HCT116 (cell line): ENCODE measurements at regions not wholly inside any gene's neighbourhood (a gene's known extent, or its start where the extent isn't known, plus 50 kb on each side); places are given as distances from the start of the nearest gene placed in this dataset.

ENCODE experiments used
- ATAC-seq: fragments of 200-7000 bp; cut with Tn5 transposase; 2 replicates; pipeline ENCODE4 v1.9.1; 2020; ENCODE audit warnings: mild to moderate bottlenecking, moderate library complexity
- BruUV-seq: library from RNA; stranded (reverse); fragments of 400-500 nt; replicated peaks from 2 replicates; lab custom pipeline; 2021; lab: Mats Ljungman, UMichigan
- CTCF ChIA-PET: fragments of 300-600 bp; sonication (Branson Sonifier 250); formaldehyde crosslinking; loops from one replicate; lab custom pipeline; 2021; ENCODE audit warnings: antibody characterized with exemption; lab: Charles Lee
- POLR2A ChIA-PET: fragments of 300-600, 350-600 bp; sonication (Branson Sonifier 250); formaldehyde crosslinking; loops from one replicate; lab custom pipeline; 2021; ENCODE audit warnings: antibody characterized with exemption; lab: Charles Lee
- RAD21 ChIA-PET, 2 experiments: fragments of 300-600 bp; sonication (Branson Sonifier 250); formaldehyde crosslinking; loops; one replicate each; lab custom pipeline; 2023; ENCODE audit warnings: low total read pairs in 2 of 2; ENCODE audit not compliant: uncharacterized antibody in 2 of 2, unreplicated experiment in 2 of 2, low non-redundant PET in 1 of 2; lab: Charles Lee
- DNase-seq: peaks from one replicate; pipeline ENCODE4 v3.0.0-alpha.2; 2010; ENCODE audit warnings: low read depth, low spot score
- H2AFZ ChIP-seq: fragments of 200-600 bp; shearing (Covaris generic), sonication (generic); 2 replicates; pipeline ENCODE4 v1.6.1; 2017; ENCODE audit warnings: low read depth, mixed run types, mixed read lengths, antibody characterized with exemption, low read length; ENCODE audit not compliant: poor library complexity, severe bottlenecking
- H3K27ac ChIP-seq: 2 replicates; pipeline ENCODE4 v1.5.1; 2012; ENCODE audit warnings: low read depth, low read length
- H3K27me3 ChIP-seq: fragments of 200-600 bp; sonication (generic); 2 replicates; pipeline ENCODE4 v1.6.1; 2016; ENCODE audit warnings: mixed run types, low read length, mixed read lengths; ENCODE audit not compliant: insufficient read depth
- H3K36me3 ChIP-seq, 2 experiments: fragments of 200-500 bp in 1 of 2; fragments of 200-600 bp in 1 of 2; sonication (Bioruptor generic) in 1 of 2; sonication (generic) in 1 of 2; 2 replicates each; pipeline versions ENCODE4 v1.5.1 to v1.6.1; 2014 to 2016; ENCODE audit warnings: low read length in 2 of 2, inconsistent platforms in 1 of 2, mixed read lengths in 1 of 2, mixed run types in 1 of 2; ENCODE audit not compliant: insufficient read depth in 2 of 2, control insufficient read depth in 1 of 2
- H3K4me1 ChIP-seq, 2 experiments: fragments of 200-600 bp in 1 of 2; sonication (generic) in 1 of 2; 2 replicates each; pipeline versions ENCODE4 v1.5.1 to v1.6.1; 2012 to 2017; ENCODE audit warnings: low read length in 2 of 2, inconsistent platforms in 1 of 2, mild to moderate bottlenecking in 1 of 2, mixed read lengths in 1 of 2, mixed run types in 1 of 2, moderate library complexity in 1 of 2; ENCODE audit not compliant: insufficient read depth in 2 of 2, control insufficient read depth in 1 of 2
- H3K4me2 ChIP-seq: fragments of 200-600 bp; sonication (generic); 2 replicates; pipeline ENCODE4 v1.6.1; 2017; ENCODE audit warnings: mixed run types, low read length, mixed read lengths
- H3K4me3 ChIP-seq, 2 experiments: fragments of 200-600 bp in 1 of 2; sonication (generic) in 1 of 2; replicated peaks in 1 of 2; 2 replicates each; pipeline ENCODE4 v1.5.1; 2011 to 2016; ENCODE audit warnings: low read length in 2 of 2, control low read depth in 1 of 2, low read depth in 1 of 2, mild to moderate bottlenecking in 1 of 2, mixed read lengths in 1 of 2, mixed run types in 1 of 2
- H3K79me2 ChIP-seq: fragments of 200-600 bp; sonication (generic); 2 replicates; pipeline ENCODE4 v1.6.1; 2017; ENCODE audit warnings: mild to moderate bottlenecking, mixed run types, low read length, moderate library complexity, mixed read lengths; ENCODE audit not compliant: insufficient read depth
- H3K9ac ChIP-seq: fragments of 200-600 bp; sonication (generic); 2 replicates; pipeline ENCODE4 v1.6.1; 2016; ENCODE audit warnings: low read length, mixed read lengths
- H3K9me2 ChIP-seq: fragments of 200-600 bp; sonication (generic), shearing (Covaris generic); 2 replicates; pipeline ENCODE4 v1.6.1; 2017; ENCODE audit warnings: mixed run types, mild to moderate bottlenecking, moderate library complexity; ENCODE audit not compliant: insufficient read depth
- H3K9me3 ChIP-seq, 2 experiments: fragments of 200-500 bp in 1 of 2; fragments of 200-600 bp in 1 of 2; sonication (Bioruptor generic) in 1 of 2; sonication (generic) in 1 of 2; 2 replicates each; pipeline ENCODE4 v1.6.1; 2014 to 2017; ENCODE audit warnings: low read length in 2 of 2, mixed read lengths in 2 of 2, inconsistent platforms in 1 of 2, low read depth in 1 of 2, mild to moderate bottlenecking in 1 of 2, mixed run types in 1 of 2, moderate library complexity in 1 of 2; ENCODE audit not compliant: control insufficient read depth in 1 of 2, insufficient read depth in 1 of 2
- H4K20me1 ChIP-seq: fragments of 200-600 bp; sonication (generic), shearing (Covaris generic); 2 replicates; pipeline ENCODE4 v1.6.1; 2017; ENCODE audit warnings: mixed run types, mild to moderate bottlenecking, moderate library complexity; ENCODE audit not compliant: insufficient read depth
- ATF3 ChIP-seq: IDR thresholded peaks from 2 replicates; pipeline ENCODE4 v1.6.1; 2012
- ELF1 ChIP-seq: IDR thresholded peaks from 2 replicates; pipeline ENCODE4 v1.6.1; 2012; ENCODE audit warnings: low read depth, borderline replicate concordance
- JUND ChIP-seq: IDR thresholded peaks from 2 replicates; pipeline ENCODE4 v1.6.1; 2012
- MAX ChIP-seq: IDR thresholded peaks from 2 replicates; pipeline ENCODE4 v1.6.1; 2012
- RAD21 ChIP-seq: IDR thresholded peaks from 2 replicates; pipeline ENCODE4 v1.6.1; 2012; ENCODE audit warnings: low read depth, mild to moderate bottlenecking
- REST ChIP-seq: IDR thresholded peaks from 2 replicates; pipeline ENCODE4 v1.6.1; 2012; ENCODE audit warnings: low read depth
- SIN3A ChIP-seq: IDR thresholded peaks from 2 replicates; pipeline ENCODE4 v1.6.1; 2012; ENCODE audit warnings: low read depth
- YY1 ChIP-seq: IDR thresholded peaks from 2 replicates; pipeline ENCODE4 v1.6.1; 2011; ENCODE audit warnings: low read length, low read depth, moderate library complexity, mild to moderate bottlenecking; ENCODE audit not compliant: insufficient replicate concordance; ENCODE audit errors: extremely low read depth
- ZFX ChIP-seq: fragments of 450-650 bp; IDR thresholded peaks from 2 replicates; pipeline ENCODE4 v1.6.1; 2017
- intact Hi-C: fragments of 100-400 bp; cut with micrococcal nuclease; formaldehyde crosslinking; loops from 2 replicates; pipeline ENCODE4 v1.10.0; 2022

- no peak overlapping the region for H3K9ac ChIP-seq
- H4K20me1 ChIP-seq: no peaks in the 10 kb centered on the region
- no peaks in the 10 kb centered on the region for H3K27me3 ChIP-seq
- DNase-seq: no peak
- intact Hi-C loops: loop anchor here (5.0 kb wide), 1 partner anchor 438 kb away; no protein-coding TSS in a partner anchor
- TF ChIP-seq REST: no peak
- no peak overlapping the region for H3K4me2 ChIP-seq
- no peaks in the 10 kb centered on the region for H3K79me2 ChIP-seq
- RAD21 ChIA-PET: interaction anchor here (1.0 to 1.1 kb wide), 2 partner anchors 437 to 438 kb away, joined by 3 read pairs; no protein-coding TSS in a partner anchor
- no peaks in the 10 kb centered on the region for H3K9me3 ChIP-seq
- H3K36me3 ChIP-seq: no peaks in the 10 kb centered on the region
- no peak overlapping the region for H3K27ac ChIP-seq
- ATAC-seq: no peak
- H3K4me3 ChIP-seq: no peak overlapping the region
- H3K4me1 ChIP-seq: no peaks in the 10 kb centered on the region
- CTCF ChIA-PET: interaction anchor here (1.2 to 2.2 kb wide), 3 partner anchors 438 to 446 kb away, joined by 7 to 24 read pairs (median 8); no protein-coding TSS in a partner anchor
- no peaks in the 10 kb centered on the region for H3K9me2 ChIP-seq
- H2AFZ ChIP-seq: no peak overlapping the region
- POLR2A ChIA-PET: no interaction called here
- no TSS peak for BruUV-seq
Measured at GRCh38 chr2:155815275-155815674, 517.2 kb downstream of the NR4A2 start.

- DNase-seq: no peak
- intact Hi-C loops: no loop called here
- Histone ChIP-seq H3K4me3 (no peak overlapping the region), H3K9ac (no peak overlapping the region), H3K4me1 (no peaks in the 10 kb centered on the region), H3K9me2 (no peaks in the 10 kb centered on the region), H3K9me3 (no peaks in the 10 kb centered on the region), H3K27me3 (no peaks in the 10 kb centered on the region), H3K79me2 (no peaks in the 10 kb centered on the region), H4K20me1 (no peaks in the 10 kb centered on the region), H3K27ac (no peak overlapping the region), H3K36me3 (no peaks in the 10 kb centered on the region), H3K4me2 (no peak overlapping the region), H2AFZ (no peak overlapping the region)
- ChIA-PET RAD21 (no interaction called here), CTCF (no interaction called here), POLR2A (no interaction called here)
- ATAC-seq: no peak
- no peak for TF ChIP-seq MAX
- TF ChIP-seq RAD21: no peak
- no peak for TF ChIP-seq SIN3A
- no peak for TF ChIP-seq REST
- TF ChIP-seq JUND: no peak
- no peak for TF ChIP-seq ATF3
- TF ChIP-seq YY1: no peak
- TF ChIP-seq ELF1: no peak
- no peak for TF ChIP-seq ZFX
- no TSS peak for BruUV-seq
Measured at GRCh38 chr2:155810411-155810810, 522.1 kb downstream of the NR4A2 start.
